Ishikawa (cell line): ENCODE measurements at regions not wholly inside any gene's neighbourhood (a gene's known extent, or its start where the extent isn't known, plus 50 kb on each side); places are given as distances from the start of the nearest gene placed in this dataset.

Source experiments
- CEBPB ChIP-seq: IDR thresholded peaks from 2 replicates; pipeline ENCODE4 v1.6.1; 2012
- CREB1 ChIP-seq: IDR thresholded peaks from 2 replicates; pipeline ENCODE4 v1.6.1; 2012; ENCODE audit warnings: low read depth
- EP300 ChIP-seq: IDR thresholded peaks from 2 replicates; pipeline ENCODE4 v1.6.1; 2012; ENCODE audit warnings: borderline replicate concordance
- FOXM1 ChIP-seq: IDR thresholded peaks from 2 replicates; pipeline ENCODE4 v1.6.1; 2012; ENCODE audit warnings: low read depth, borderline replicate concordance
- RAD21 ChIP-seq: IDR thresholded peaks from 2 replicates; pipeline ENCODE4 v1.6.1; 2012; ENCODE audit warnings: low read depth
- TAF1 ChIP-seq: IDR thresholded peaks from 2 replicates; pipeline ENCODE4 v1.6.1; 2012; ENCODE audit warnings: low read depth, mild to moderate bottlenecking
- TCF12 ChIP-seq: IDR thresholded peaks from 2 replicates; pipeline ENCODE4 v1.6.1; 2012; ENCODE audit warnings: low read depth
- TEAD4 ChIP-seq: IDR thresholded peaks from 2 replicates; pipeline ENCODE4 v1.6.1; 2012
- YY1 ChIP-seq: IDR thresholded peaks from 2 replicates; pipeline ENCODE4 v1.6.1; 2012; ENCODE audit warnings: low read depth
- ZBTB7A ChIP-seq: IDR thresholded peaks from 2 replicates; pipeline ENCODE4 v1.6.1; 2012; ENCODE audit warnings: low read depth
- TF ChIP-seq, protein P1 (sequence below): IDR thresholded peaks from 2 replicates; pipeline ENCODE4 v1.6.1; 2012
- TF ChIP-seq, protein P2 (sequence below): IDR thresholded peaks from 2 replicates; pipeline ENCODE4 v1.6.1; 2012; ENCODE audit warnings: low read depth, mild to moderate bottlenecking

DNA sequence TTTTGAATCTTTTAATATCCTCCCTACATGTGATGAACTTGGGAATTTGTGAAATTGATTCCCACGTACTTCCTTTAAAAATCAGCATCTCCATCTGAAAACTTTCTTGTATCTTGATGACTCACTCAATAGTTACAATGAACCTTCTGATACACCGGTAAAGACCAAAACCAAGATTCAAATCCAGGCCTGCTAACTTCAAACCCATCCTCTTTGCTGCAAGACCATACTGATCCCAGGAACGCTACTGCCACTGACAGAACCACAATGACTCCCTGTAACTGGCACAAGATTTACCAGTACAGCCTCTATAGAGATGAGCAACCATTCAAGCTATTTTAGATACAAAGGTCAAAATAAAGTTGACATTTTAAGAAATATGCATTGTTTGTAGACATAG lies 332.9 kb downstream of the DNAH5 start:
- TF ChIP-seq EP300 (no peak), CEBPB (no peak), ZBTB7A (no peak), TAF1 (no peak), RAD21 (no peak), TCF12 (no peak), TEAD4 (no peak), CREB1 (no peak), YY1 (no peak), FOXM1 (no peak)
- TF ChIP-seq, protein P1, sequence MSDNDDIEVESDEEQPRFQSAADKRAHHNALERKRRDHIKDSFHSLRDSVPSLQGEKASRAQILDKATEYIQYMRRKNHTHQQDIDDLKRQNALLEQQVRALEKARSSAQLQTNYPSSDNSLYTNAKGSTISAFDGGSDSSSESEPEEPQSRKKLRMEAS = no peak
- TF ChIP-seq, protein P2, sequence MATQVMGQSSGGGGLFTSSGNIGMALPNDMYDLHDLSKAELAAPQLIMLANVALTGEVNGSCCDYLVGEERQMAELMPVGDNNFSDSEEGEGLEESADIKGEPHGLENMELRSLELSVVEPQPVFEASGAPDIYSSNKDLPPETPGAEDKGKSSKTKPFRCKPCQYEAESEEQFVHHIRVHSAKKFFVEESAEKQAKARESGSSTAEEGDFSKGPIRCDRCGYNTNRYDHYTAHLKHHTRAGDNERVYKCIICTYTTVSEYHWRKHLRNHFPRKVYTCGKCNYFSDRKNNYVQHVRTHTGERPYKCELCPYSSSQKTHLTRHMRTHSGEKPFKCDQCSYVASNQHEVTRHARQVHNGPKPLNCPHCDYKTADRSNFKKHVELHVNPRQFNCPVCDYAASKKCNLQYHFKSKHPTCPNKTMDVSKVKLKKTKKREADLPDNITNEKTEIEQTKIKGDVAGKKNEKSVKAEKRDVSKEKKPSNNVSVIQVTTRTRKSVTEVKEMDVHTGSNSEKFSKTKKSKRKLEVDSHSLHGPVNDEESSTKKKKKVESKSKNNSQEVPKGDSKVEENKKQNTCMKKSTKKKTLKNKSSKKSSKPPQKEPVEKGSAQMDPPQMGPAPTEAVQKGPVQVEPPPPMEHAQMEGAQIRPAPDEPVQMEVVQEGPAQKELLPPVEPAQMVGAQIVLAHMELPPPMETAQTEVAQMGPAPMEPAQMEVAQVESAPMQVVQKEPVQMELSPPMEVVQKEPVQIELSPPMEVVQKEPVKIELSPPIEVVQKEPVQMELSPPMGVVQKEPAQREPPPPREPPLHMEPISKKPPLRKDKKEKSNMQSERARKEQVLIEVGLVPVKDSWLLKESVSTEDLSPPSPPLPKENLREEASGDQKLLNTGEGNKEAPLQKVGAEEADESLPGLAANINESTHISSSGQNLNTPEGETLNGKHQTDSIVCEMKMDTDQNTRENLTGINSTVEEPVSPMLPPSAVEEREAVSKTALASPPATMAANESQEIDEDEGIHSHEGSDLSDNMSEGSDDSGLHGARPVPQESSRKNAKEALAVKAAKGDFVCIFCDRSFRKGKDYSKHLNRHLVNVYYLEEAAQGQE = no peak
